NCI-H748 (cell line): ENCODE measurements at regions not wholly inside any gene's neighbourhood (a gene's known extent, or its start where the extent isn't known, plus 50 kb on each side); places are given as distances from the start of the nearest gene placed in this dataset.

Experiments
- DNase-seq: peaks from one replicate; lab custom pipeline; 2025; ENCODE audit not compliant: unreplicated experiment; lab: John Stamatoyannopoulos, UW

DNA sequence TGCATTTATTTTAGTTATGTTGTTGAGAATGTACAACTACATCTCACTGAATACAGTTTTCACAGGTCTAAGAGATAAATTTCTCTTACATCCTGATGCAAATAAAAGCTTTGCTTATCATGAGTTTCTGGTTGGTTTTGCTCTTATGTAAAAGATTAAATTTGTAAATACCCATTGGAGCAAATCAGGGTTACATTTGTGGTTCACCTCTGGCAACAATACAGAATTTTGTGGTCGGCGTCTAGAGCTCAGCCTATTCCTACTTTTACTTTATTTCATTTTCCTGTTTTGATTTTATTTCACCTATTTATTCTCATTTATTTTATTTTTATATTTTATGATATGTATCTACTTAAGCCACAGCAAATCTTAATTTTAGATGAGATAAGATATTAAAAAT is 271.9 kb upstream of the MARCKS start:
- no peak for DNase-seq

DNA sequence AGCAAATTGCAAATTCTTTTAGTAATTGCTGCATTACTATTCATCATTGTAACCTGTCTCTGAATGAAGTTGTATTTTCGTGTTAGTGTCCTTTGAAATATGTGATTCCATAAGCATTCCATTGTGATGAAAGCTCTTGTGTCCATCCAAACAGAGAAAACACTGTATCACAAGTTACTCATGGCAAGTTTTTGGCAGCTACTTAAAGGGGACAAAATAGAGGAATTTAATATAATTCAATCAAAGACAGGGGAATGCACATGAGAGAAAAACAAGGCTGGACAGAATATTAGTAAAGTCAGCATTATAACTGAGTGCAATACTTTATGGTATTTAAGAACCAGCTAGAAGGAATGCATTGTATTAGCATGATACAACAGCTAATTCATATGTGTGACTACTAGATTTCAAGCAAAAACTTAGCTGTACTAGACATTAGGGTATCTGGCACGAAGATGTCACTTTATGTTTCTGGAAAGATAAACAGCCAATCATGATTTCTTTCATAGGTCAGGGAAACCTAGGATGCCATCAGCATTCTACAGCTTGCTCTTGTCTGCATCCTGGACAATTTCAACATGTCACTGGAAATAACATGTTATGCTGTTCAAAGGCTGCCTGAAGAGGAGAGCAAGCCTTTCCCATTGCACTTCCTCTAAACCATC is 270.6 kb upstream of the MARCKS start:
- no peak for DNase-seq

DNA sequence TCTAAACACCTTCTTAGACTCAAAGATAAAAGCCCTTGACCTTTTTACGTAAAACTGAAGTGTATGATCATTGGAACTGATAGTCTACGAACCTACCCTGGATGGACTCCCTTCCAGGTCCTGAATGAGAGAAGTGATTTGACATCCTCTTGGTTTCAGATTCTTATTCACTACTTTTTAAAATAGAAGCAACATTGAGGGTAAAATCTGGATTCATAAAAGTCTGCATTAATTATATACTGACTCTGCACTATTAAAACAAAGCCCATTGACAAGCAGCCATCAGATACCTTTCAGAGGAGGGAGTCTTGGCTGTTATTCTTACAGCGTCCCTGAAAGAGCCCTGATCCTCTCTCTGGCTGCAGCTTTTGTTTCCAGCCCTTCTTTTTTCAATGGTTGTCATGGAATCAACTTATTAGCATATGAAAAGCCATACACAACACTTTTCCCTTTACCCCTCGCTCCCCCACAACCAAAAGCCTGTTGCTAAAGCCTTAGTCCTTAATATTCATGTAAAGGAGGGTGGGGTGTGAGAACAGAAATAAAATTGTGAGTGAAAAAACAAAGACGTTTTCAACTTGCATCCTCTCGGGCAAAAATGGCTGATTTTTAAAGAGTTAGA is 270.0 kb upstream of the MARCKS start:
- peak; percentile 91 for DNase-seq

DNA sequence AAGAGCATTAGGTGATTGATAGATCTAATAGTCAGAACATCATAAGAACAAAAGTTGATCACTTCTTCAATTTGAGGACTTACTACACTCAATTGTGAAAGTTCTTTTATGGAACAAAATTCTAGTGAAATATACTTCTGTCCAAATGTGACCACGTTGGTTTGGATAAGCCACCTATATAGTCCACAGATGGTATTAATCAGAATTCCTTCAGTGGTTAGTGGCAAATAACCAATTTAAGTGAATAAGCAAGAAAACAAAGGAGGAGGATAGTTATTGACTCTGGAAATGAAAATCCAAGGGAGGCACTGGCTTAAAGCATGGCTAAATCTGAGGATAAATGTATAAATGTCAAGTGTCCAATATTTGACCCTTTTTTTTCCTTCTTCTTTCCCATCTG is 268.5 kb upstream of the MARCKS start:
- DNase-seq = no peak

DNA sequence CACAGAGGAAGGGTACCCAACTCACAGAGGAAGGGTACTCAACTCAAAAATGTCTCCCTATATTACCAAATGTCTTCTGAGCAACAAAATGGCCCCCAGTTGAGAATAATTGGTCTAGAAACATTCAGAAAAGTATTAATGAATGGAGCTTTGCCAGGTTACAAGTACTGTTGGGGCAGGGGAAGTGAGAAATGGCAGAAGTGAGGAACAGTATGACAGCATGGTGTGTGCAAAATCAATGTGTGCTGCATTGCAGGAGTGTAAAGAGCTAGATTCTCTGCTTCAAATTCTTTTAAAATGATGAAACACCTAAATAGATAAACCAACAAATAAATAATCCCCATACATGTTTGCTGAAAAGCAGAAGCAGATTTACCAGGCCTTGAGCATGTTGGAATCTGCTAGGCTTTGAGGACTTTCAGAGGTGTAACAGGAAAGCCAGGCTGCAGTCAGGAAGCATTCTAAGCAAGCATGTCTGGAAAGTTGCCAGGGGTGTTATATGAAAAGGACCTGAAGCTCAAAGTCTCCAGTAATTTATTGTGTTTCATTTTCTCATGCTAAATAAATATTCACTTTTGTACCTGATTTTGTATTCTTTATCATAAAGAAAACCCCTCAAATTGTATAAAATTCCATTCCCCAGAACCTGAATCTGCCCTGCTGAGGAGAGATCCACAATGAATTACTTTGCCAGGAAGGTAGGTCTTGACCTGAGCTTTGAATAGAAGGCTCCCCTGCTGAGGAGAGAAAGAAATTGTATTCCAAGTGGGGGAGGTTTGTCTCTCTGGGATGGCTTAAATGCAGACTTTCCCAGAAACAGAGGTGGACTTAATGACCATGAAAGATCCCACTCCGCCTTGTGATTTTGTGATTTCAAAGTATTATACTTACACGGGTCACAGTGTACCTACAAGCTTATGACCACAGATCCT is 265.0 kb upstream of the MARCKS start:
- DNase-seq = peak; percentile 86

DNA sequence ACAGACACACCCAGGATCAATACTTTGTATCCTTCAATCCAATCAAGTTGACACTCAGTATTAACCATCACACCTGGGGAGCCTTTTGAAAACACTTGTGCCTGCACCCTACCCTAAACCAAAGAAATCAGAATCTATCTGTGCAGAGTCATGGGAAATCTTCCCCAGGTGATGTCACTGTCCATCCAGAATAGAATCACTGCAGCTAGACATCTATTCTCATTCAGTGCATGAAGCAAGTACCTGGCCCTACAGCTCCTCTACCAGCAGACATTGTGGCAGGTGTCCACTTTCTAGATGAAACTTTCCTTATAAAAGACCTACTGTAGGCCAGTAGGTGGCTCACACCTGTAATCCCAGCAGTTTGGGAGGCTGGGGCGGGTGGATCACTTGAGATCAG is 262.4 kb upstream of the MARCKS start:
- DNase-seq = peak; percentile 21

DNA sequence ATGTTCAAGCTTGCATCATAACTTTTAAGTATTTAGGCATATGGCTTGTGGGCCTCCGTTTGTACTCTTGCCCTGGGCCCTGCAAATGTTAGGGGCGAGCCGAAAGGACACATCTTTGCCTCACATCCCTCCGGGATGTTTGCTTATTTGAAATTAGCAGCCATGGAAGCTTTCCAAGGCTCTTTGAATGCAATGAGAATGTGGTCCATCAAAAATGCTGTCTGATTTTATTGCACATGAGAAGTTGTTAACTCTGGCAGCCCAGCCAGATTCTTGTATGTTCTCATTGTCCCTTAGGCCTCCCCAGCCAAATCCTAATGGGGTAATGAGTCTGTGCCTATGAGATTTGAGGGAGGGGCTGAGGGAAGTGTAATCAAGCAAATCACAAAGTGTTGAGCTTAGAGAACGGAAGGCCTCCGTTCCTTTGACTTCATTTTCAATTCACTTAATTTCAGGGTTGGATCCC is 261.2 kb upstream of the MARCKS start:
- DNase-seq = peak; percentile 68

DNA sequence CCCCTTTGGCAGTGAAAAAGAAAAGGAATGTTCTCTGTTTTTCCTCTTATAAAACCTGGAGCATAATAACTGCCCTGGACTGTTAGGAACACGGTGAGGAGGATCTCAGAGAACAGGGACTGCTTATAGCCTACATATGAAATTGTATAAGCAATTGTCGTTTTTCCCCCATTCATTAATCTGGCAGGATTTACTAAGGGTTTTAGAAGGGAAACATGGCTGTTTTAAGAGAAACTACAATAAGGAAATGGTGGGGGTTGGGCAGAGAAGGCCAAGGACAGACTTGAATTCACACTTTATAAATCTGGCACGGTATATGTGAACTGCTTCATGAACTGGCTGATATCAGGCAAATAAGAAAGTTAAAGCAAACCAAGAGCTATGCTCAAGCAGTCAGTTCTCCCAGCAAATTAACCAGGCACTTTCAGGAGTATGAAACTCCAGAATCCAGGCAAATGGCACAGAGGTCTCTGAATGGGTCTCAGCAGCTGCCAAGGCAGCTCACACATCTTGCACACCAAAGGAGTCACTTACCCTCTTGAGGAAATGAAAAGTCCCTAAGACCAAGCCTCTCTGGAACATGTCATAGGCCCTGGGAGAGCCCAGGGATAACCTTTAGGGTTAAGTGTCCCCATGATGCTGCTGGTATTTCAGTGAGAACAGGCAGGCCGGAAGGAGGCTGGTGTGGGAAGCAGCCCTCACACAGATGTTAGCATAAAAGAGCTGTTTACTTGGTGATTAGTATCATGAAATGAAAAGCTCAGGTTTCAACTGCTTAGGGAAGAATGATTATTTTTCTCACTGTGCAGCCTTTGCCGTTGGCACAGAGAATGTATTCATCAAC is 260.5 kb upstream of the MARCKS start:
- DNase-seq = peak; percentile 98

DNA sequence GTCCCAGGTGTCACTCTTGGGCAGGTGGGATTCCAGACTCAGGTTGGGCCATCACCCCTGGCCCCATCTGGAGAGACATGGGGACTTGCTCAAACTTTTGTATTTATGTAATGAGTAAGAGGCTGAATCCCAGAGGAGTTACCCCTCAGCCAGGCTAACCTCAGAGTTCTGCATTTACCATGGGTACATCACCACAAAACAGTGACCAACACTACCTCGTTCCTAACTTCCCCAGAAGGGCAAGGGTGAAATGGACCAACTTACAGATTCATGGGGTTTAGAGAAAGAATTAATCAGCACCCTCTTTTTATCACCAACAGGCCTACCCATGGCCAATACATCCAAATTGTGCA is 259.9 kb upstream of the MARCKS start:
- no peak for DNase-seq

DNA sequence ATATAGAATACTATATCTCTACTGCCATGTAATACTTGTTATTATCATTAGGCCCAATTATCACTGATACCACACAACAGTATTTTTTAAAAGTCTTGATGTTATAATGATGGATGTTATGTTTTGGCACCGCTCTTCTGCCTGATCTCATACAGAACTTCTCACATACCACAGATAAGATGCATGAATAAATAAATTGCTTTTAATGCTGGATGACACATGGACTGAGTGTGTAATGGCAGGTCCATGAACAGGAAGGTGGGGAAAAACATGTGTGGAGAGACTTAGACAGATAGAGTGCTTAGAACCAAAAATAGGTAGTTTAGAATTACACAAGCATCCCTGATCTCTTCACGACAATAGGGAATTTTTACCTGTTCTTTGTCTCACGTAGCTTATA is 258.4 kb upstream of the MARCKS start:
- no peak for DNase-seq

DNA sequence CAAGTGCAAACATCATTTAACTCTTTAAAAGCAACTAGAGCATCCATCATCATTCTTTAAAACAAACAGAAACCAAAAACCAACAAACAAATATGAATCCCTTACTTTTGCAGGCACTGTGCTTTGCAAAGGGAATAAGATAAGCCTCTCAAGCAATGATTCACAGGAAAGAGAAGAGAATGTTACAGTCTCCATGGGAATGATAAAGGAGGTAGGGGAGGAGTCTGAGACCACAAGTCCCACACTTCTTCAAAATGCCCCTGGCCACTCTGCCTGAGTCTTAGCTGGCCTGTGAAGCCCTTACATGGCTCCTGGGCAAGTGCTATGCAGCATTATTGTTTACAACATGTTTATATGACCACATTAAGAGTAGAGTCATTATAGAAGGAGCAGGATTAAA is 257.7 kb upstream of the MARCKS start:
- peak; percentile 68 for DNase-seq

DNA sequence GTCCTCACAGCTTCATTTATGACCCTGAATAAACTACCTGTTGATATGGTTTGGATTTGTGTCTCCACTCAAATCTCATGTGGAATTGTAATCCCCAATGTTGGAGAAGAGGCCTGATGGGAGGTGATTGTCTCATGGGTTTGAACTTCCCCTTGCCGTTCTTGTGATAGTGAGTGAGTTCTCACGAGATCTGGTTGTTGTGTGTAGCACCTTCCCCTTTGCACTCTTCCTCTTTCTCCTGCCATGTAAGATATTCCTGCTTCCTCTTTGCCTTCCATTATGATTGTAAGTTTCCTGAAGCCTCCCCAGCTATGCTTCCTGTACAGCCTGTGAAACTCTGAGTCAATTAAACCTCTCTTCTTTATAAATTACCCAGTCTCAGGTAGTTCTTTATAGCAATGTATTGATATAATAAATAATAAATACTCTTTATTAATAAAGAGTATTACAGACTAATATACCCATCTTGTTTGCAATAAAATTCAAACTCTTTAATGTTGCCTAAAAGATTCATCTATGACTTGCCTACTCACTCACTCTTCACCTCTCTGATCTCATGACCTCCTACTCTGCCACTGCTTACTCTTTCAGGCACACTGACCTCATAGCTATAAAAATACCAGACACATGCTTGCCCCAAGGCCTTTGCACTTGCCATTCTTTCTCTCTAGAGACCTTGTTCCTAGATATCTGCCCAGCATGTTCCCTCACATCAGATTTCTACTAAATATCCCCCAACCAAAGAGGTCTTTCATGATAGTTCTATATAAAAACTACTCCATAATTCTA is 256.4 kb upstream of the MARCKS start:
- no peak for DNase-seq

DNA sequence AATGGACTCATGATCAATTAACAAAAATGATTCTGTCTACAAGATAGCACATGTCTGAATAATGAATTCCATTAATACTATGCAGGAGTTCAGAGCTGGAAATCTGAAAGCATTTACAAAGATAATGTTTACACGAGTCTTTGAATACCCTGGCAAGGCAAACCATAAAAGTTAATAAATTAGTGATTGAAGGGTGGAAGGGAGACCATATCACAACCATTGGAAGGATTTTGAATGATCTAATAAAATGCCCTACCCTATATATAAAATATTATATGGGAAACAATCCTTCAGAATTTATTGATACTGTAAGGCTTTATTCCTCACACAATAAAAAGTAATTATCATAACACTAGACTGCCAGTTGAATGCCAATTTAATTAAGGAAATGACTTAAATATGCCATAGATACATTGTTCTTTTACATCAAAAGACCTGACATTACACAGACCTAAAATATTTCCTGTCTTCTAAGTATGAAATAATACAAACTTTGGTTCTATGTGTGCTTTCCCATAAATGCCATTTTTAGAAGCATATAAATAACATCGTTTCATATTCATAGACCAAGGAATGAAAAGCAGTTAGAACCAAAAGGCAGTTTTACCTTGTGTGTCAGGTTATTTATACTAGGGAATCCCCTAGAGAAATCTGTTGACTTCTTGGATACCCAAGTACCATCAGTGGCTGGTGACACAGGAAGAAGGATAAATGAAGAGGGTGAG is 249.2 kb upstream of the MARCKS start:
- no peak for DNase-seq

DNA sequence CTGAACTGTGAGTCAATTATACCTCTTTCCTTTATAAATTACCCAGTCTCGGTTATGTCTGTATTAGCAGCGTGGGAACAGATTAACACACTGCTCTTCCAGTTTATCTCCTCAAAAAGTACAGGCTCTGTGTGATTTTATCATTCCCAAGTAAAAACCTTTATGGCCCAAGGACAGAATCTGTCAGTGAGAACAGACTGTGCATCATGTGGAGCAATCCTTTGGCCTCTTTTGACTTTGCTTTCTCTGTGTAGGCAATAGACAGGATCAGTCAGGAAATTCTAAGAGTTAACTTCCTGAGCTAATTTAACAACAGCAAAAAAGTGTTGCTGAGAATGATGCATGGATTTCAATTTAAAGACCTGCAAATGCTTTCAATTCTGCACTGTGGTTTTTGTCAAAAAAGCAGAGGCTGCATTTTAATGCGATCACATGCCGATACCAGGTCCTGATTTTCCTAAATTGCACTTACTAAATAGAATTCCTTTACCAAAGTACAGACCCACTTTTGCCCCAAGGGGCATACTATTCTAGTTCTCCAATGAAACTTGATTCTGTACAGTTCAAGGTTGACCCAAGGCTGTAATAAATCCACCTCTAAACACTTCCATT is 246.7 kb upstream of the MARCKS start:
- no peak for DNase-seq

DNA sequence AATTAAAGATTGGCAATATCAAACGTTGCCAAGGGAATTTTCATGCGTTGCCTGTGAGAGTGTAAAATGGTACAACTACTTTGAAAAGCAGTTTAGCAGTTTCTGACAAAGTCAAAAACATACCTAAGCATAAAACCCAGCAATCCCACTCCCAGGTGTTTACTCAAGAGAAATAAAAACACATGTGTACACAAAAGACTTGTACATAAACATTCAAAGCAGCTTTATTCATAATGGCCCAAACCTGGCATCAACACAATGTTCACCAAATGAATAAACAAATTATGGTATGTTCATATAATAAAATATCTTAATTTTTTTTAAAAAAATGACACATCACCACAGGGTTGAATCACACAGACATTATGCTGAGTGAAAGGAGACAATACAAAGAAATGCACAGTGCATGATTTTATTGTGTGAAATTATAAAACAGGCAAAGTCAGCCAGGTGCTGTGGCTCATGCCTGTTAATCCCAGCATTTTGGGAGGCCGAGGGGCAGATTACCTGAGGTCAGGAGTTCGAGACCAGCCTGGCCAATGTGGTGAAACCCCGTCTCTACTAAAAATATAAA is 240.4 kb upstream of the MARCKS start:
- DNase-seq = no peak

DNA sequence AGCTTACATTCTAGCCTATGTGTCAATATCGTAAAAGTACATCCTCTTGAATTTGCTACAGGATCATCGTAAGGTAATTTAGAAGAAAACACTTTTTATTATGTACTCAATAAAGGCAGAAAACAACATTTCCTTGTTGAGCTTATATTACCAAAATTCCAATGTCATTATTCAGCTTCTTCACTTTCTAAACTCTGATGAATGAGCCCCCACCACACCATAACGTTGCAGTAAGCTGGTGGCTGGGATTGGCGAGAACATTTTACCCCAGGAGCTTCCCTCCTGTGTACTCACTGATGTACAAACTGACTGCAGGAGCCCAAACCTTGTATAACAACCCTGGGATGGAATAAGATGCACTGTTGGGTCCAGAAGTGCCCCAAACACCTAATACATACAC is 238.1 kb upstream of the MARCKS start:
- peak; percentile 32 for DNase-seq

DNA sequence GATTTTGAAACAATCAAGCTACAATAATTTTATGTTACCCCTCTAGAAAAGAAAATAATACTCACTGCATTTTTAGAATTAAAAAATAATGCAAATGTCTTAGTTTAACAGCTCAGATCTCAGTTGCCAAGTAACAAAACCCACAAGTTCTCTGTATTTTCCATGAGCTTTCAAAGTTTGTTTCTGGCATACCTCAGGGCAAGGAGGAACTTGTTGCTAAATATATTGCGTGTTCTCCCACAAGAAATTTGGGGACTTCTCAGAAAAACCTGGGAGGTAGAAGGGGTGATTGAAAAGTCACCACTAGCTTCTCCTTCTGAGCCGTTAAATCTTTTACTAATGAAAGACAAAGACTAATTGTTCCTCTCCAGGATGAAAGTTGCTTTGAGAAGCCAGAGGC is 236.8 kb upstream of the MARCKS start:
- DNase-seq = no peak

DNA sequence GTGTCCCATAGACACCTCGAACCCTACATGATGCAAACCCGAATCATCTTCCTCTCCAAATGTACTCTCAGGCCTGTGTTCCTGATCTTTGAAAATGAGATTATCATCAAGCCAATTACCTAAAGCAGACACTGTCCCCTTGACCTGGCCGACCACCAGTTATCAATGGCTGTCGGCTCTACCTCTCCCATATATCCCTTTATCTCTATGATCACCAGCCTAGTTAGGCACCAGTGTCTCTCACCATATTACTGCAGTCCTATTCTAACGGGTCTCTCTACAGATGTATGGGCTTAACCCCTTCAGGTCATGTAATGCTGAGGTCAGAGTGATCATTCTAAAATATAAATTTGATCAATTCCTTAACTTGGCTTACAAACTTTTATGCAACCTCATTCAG is 234.9 kb upstream of the MARCKS start:
- DNase-seq = no peak

DNA sequence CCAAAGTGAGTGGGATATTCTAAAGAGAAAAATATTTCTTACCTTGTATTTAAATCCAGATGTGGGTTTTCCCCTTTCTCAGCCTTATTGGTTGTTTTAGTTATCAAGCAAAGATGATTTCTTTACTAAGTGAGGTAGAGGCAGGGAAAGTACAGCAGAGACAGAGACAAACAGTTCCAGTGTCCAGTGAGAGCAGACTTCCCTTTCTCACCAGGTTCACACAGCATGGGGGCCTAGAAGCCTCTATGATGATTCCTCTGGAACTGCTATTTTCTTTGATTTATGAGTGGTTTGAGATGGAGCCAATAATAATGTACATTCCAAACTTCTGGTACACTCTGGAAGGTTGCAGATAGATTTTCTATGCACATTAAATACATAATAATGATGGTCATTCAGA is 234.0 kb upstream of the MARCKS start:
- no peak for DNase-seq
